Neuron (in vitro differentiated cells): ENCODE measurements at regions not wholly inside any gene's neighbourhood (a gene's known extent, or its start where the extent isn't known, plus 50 kb on each side); places are given as distances from the start of the nearest gene placed in this dataset.
"Not testable (repeated sequence)": the region's sequence is repeated elsewhere in the genome, so short reads cannot be mapped to it uniquely, and the experiment has no call there.

Source experiments
- H2AFZ ChIP-seq: one replicate; pipeline ENCODE4 v1.6.1; 2013; ENCODE audit warnings: low read depth, mild to moderate bottlenecking, inconsistent platforms, low read length, moderate library complexity
- H3K27me3 ChIP-seq: one replicate; pipeline ENCODE4 v1.6.1; 2013; ENCODE audit warnings: low read length; ENCODE audit not compliant: insufficient read depth
- H3K36me3 ChIP-seq: one replicate; pipeline ENCODE4 v1.6.1; 2013; ENCODE audit warnings: low read length; ENCODE audit not compliant: insufficient read depth
- H3K4me1 ChIP-seq: one replicate; pipeline ENCODE4 v1.6.1; 2013; ENCODE audit warnings: low read length; ENCODE audit not compliant: insufficient read depth
- H3K4me3 ChIP-seq: 2 replicates; pipeline ENCODE4 v1.5.1; 2013; ENCODE audit warnings: mild to moderate bottlenecking, low read length, moderate library complexity
- H3K9me3 ChIP-seq: one replicate; pipeline ENCODE4 v1.6.1; 2013; ENCODE audit warnings: low read length

GRCh38 chr4:104066533-104066932 is 346.7 kb upstream of the TACR3 start:
- Histone ChIP-seq H3K9me3 (no peaks in the 10 kb centered on the region), H3K27me3 (no peaks in the 10 kb centered on the region), H3K36me3 (no peaks in the 10 kb centered on the region), H2AFZ (no peak overlapping the region), H3K4me3 (no peak overlapping the region), H3K4me1 (peaks cover 16% of the 10 kb centered on the region)

- Histone ChIP-seq H3K27me3 (no peaks in the 10 kb centered on the region), H3K4me3 (no peak overlapping the region), H2AFZ (peak overlapping the region; percentile 76), H3K36me3 (no peaks in the 10 kb centered on the region), H3K9me3 (no peaks in the 10 kb centered on the region), H3K4me1 (peaks cover 16% of the 10 kb centered on the region)
Observed at GRCh38 chr4:104064646-104065577, 345.1 kb upstream of the TACR3 start.

GRCh38 chr4:104063341-104063740 is 343.6 kb upstream of the TACR3 start:
- peaks cover 16% of the 10 kb centered on the region for H3K4me1 ChIP-seq
- no peaks in the 10 kb centered on the region for H3K36me3 ChIP-seq
- H3K27me3 ChIP-seq = no peaks in the 10 kb centered on the region
- H3K9me3 ChIP-seq = no peaks in the 10 kb centered on the region
- no peak overlapping the region for H3K4me3 ChIP-seq
- H2AFZ ChIP-seq = no peak overlapping the region

- H3K9me3 ChIP-seq = no peaks in the 10 kb centered on the region
- H3K4me1 ChIP-seq = no peaks in the 10 kb centered on the region
- no peaks in the 10 kb centered on the region for H3K27me3 ChIP-seq
- H3K4me3 ChIP-seq = no peak overlapping the region
- no peaks in the 10 kb centered on the region for H3K36me3 ChIP-seq
- H2AFZ ChIP-seq = no peak overlapping the region
Observed at GRCh38 chr4:104044369-104044768, 324.6 kb upstream of the TACR3 start.

- Histone ChIP-seq H3K4me1 (peaks cover 2% of the 10 kb centered on the region), H3K27me3 (no peaks in the 10 kb centered on the region), H3K36me3 (no peaks in the 10 kb centered on the region), H2AFZ (no peak overlapping the region), H3K4me3 (no peak overlapping the region), H3K9me3 (no peaks in the 10 kb centered on the region)
Observed at GRCh38 chr4:104032896-104033295, 313.1 kb upstream of the TACR3 start.

- Histone ChIP-seq H3K27me3 (no peaks in the 10 kb centered on the region), H3K4me1 (no peaks in the 10 kb centered on the region), H2AFZ (no peak overlapping the region), H3K36me3 (no peaks in the 10 kb centered on the region), H3K4me3 (no peak overlapping the region), H3K9me3 (no peaks in the 10 kb centered on the region)
Observed at GRCh38 chr4:104025251-104025650, 305.5 kb upstream of the TACR3 start.

- no peak overlapping the region for H2AFZ ChIP-seq
- H3K4me1 ChIP-seq = no peaks in the 10 kb centered on the region
- no peaks in the 10 kb centered on the region for H3K36me3 ChIP-seq
Observed at GRCh38 chr4:104022831-104023230, 303.0 kb upstream of the TACR3 start.

GRCh38 chr4:104022226-104022625 is 302.4 kb upstream of the TACR3 start:
- Histone ChIP-seq H3K4me3 (no peak overlapping the region), H3K9me3 (no peaks in the 10 kb centered on the region), H3K36me3 (no peaks in the 10 kb centered on the region), H3K4me1 (no peaks in the 10 kb centered on the region), H3K27me3 (no peaks in the 10 kb centered on the region), H2AFZ (no peak overlapping the region)

More at GRCh38 chr4:104022831-104023230, 303.0 kb upstream of the TACR3 start:
- no peak overlapping the region for H3K4me3 ChIP-seq
- H3K27me3 ChIP-seq = no peaks in the 10 kb centered on the region
- H3K9me3 ChIP-seq = no peaks in the 10 kb centered on the region

GRCh38 chr4:104020641-104021040 is 300.9 kb upstream of the TACR3 start:
- H3K9me3 ChIP-seq = no peaks in the 10 kb centered on the region
- H2AFZ ChIP-seq = no peak overlapping the region
- H3K4me1 ChIP-seq = no peaks in the 10 kb centered on the region
- no peaks in the 10 kb centered on the region for H3K27me3 ChIP-seq
- no peak overlapping the region for H3K4me3 ChIP-seq
- H3K36me3 ChIP-seq = no peaks in the 10 kb centered on the region

- Histone ChIP-seq H3K9me3 (no peaks in the 10 kb centered on the region), H2AFZ (no peak overlapping the region), H3K36me3 (no peaks in the 10 kb centered on the region), H3K27me3 (no peaks in the 10 kb centered on the region), H3K4me3 (no peak overlapping the region), H3K4me1 (no peaks in the 10 kb centered on the region)
Observed at GRCh38 chr4:104017213-104017612, 297.4 kb upstream of the TACR3 start.

GRCh38 chr4:104015680-104016079 is 295.9 kb upstream of the TACR3 start:
- Histone ChIP-seq H3K4me1 (no peaks in the 10 kb centered on the region), H3K4me3 (no peak overlapping the region), H2AFZ (no peak overlapping the region), H3K36me3 (no peaks in the 10 kb centered on the region), H3K27me3 (no peaks in the 10 kb centered on the region), H3K9me3 (no peaks in the 10 kb centered on the region)

- Histone ChIP-seq H3K9me3 (no peaks in the 10 kb centered on the region), H3K27me3 (no peaks in the 10 kb centered on the region), H3K36me3 (no peaks in the 10 kb centered on the region), H3K4me3 (no peak overlapping the region), H2AFZ (no peak overlapping the region), H3K4me1 (no peaks in the 10 kb centered on the region)
Observed at GRCh38 chr4:104010722-104011121, 290.9 kb upstream of the TACR3 start.

- H3K4me3 ChIP-seq, H3K9me3 ChIP-seq, H3K27me3 ChIP-seq, H2AFZ ChIP-seq, H3K36me3 ChIP-seq, H3K4me1 ChIP-seq: not testable (repeated sequence)
Observed at GRCh38 chr4:104002318-104002717, 282.5 kb upstream of the TACR3 start.

- H3K4me3 ChIP-seq = no peak overlapping the region
- no peak overlapping the region for H2AFZ ChIP-seq
- peaks cover 17% of the 10 kb centered on the region for H3K4me1 ChIP-seq
- H3K9me3 ChIP-seq = peaks cover 3% of the 10 kb centered on the region
- H3K36me3 ChIP-seq = no peaks in the 10 kb centered on the region
- H3K27me3 ChIP-seq = no peaks in the 10 kb centered on the region
Observed at GRCh38 chr4:103998756-103999155, 279.0 kb upstream of the TACR3 start.
